GM13976 (cell line): ENCODE measurements at regions not wholly inside any gene's neighbourhood (a gene's known extent, or its start where the extent isn't known, plus 50 kb on each side); places are given as distances from the start of the nearest gene placed in this dataset.

Experiments
- DNase-seq: peaks from one replicate; pipeline ENCODE4 v3.0.0; 2012; ENCODE audit warnings: low spot score
- in situ Hi-C: fragments of 300-500 bp; cut with MboI; formaldehyde crosslinking; loops from one replicate; pipeline ENCODE4 v1.12.0; 2022; ENCODE audit warnings: low sequenced_read_pairs, mixed read lengths, inconsistent platforms; ENCODE audit not compliant: unreplicated experiment
- TF ChIP-seq, protein P1 (sequence below): IDR thresholded peaks from 2 replicates; pipeline ENCODE4 v1.5.1; 2012; ENCODE audit warnings: borderline replicate concordance, mild to moderate bottlenecking; ENCODE audit not compliant: insufficient read depth; ENCODE audit errors: extremely low read depth, missing control alignments, control extremely low read depth

DNA sequence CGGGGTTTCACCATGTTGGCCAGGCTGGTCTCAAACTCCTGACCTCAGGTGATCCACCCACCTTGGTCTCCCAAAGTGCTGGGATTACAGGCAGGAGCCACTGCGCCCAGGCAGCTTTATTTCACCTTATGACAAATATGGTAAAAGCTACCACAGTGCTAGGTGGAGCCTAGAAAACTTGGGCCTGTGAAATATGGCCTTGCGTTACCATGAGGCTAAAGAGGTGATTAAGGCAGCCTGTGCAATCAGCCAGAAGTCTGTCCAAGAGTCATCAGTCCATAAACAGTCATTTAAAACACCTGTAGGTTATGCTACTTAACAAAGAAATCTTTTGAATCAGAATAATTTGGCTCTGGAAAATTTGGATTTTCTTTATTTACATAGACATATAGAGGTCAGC lies 114.8 kb upstream of the ANKH start:
- in situ Hi-C loops: no loop called here
- no peak for DNase-seq
- TF ChIP-seq, protein P1, sequence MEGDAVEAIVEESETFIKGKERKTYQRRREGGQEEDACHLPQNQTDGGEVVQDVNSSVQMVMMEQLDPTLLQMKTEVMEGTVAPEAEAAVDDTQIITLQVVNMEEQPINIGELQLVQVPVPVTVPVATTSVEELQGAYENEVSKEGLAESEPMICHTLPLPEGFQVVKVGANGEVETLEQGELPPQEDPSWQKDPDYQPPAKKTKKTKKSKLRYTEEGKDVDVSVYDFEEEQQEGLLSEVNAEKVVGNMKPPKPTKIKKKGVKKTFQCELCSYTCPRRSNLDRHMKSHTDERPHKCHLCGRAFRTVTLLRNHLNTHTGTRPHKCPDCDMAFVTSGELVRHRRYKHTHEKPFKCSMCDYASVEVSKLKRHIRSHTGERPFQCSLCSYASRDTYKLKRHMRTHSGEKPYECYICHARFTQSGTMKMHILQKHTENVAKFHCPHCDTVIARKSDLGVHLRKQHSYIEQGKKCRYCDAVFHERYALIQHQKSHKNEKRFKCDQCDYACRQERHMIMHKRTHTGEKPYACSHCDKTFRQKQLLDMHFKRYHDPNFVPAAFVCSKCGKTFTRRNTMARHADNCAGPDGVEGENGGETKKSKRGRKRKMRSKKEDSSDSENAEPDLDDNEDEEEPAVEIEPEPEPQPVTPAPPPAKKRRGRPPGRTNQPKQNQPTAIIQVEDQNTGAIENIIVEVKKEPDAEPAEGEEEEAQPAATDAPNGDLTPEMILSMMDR: no peak

DNA sequence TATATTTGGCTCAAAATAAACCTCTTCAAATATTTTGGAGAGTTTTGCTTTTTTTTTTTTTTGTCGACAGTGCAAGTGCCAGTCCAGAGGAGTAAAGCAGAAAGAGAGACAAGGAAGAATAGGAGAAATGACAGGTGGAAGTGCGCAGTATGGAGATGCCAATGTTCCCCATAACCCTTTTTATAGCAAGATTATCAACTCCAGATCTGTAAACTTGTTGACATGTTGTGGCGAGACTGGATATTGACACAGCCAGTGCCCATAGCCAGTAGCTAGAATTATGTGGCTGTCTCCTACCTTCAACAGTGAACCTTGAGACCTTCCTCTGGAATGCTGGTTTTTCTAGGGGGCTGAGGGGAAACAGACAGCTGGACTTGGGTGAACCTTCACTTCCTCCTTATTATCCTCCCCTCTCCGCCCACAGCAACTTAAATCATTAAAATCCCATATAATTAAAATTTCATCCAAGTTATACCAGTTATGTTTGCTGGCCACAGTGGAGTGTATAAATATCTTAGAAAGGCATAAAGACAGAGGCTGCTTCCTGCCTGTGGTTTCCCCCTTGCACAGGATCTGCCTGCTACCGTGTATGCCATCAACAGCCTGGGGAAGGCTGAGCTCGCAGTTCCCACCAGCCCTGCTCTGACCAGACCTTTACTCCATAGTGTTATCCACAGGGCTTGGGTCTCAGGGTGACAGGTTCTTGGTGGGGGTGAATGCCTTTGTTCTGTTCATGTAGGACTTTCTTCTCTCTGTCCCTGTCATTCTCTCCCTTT lies 112.3 kb upstream of the ANKH start:
- in situ Hi-C loops: no loop called here
- TF ChIP-seq, protein P1: no peak
- no peak for DNase-seq

DNA sequence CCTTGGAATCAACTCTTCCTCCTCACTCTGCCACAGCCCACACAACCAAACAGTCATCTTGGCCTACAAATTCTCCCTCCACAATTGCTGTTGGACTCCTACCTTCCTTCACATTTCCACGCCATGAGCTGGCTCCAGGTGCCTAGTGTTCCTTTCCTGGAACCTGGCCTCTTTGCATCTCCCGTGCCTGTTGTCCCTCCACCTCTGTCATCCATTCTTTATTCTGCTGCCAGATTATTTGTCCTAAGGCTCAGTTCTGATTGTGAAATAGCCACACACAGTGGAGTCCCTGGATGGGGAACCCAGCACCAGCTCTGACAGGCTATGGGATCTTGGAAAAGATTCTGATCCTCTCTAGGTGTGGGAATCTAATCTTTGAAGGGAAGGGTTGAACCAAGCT lies 109.1 kb upstream of the ANKH start:
- in situ Hi-C loops: no loop called here
- TF ChIP-seq, protein P1: no peak
- DNase-seq: no peak

- TF ChIP-seq, protein P1: no peak
- DNase-seq: no peak
- in situ Hi-C loops: no loop called here
These were observed 105.6 kb upstream of the ANKH start for GRCh38 chr5:14977058-14977685.

DNA sequence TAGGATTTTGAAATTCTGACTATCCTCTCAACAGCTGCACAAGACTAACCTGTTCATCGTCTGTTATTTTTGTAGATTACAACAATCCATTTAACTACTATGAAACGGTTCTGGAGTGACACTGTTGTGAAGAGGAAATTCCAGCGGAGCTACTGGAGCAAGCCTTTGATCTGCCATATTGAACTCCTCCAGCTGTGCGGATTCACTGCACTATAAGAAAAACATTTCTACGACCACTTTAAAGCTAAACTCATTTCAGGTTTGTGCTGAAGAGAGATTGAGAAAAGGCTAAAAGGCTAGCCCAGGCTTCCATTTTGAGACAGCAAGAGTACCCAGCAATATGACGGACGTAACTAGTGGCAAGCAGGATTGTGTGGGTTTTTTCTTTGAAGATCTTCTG lies 104.9 kb upstream of the ANKH start:
- DNase-seq: no peak
- in situ Hi-C loops: no loop called here
- TF ChIP-seq, protein P1: no peak

DNA sequence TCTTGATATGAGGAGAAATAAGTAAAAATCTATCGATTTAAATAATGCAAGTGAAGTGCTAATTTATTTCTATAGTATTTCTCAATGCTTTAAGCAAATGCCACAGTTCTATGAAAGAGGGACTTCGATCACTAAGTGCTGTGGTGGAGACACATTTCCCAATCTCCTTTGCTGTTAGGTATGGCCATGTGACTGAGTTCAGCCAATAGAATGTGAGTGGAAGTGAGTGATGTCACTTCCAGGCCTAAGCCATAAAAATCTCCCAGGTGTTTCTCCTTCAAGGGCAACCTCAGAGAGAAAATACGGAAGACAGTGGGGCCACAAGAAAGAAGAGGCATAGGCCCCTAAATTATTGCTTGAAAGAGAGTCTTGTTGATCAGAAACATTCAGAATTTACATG lies 100.3 kb upstream of the ANKH start:
- in situ Hi-C loops: no loop called here
- TF ChIP-seq, protein P1: no peak
- no peak for DNase-seq
